ENCODE measurements at regions not wholly inside any gene's neighbourhood (a gene's known extent, or its start where the extent isn't known, plus 50 kb on each side); places are given as distances from the start of the nearest gene placed in this dataset.

DNA sequence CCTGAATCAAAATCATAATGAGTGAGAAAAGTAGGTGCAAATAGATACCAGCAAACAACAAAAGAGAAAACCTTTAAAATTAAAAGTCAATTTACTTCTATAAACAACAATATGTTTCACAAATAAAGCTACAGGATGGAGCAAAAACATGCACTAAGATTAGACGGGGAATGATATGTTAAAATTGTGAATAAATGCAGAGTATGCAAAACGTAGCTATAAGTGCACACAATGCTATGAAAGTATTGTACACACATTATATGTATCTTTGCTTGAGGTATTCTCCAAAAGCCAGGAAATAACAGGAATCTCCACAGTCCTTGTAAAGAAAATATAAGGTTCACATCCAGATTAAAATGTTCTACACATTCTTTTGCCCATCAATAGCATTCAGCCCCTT, 523.9 kb downstream of the EFNB2 start:
- intact Hi-C loops (cut with micrococcal nuclease): no loop called here
- Histone ChIP-seq H3K79me2 (ENCODE audit: low read length) (no peaks in the 10 kb centered on the region), H3K9me2 (replicated peaks; ENCODE audit: low read length) (no peaks in the 10 kb centered on the region), H3K4me3 (ENCODE audit: low read length) (no peak overlapping the region), H4K20me1 (ENCODE audit: low read length) (no peaks in the 10 kb centered on the region), H3K27ac (ENCODE audit: low read length) (no peak overlapping the region), H3K4me1 (ENCODE audit: insufficient read depth, low read length) (no peaks in the 10 kb centered on the region), H2AFZ (ENCODE audit: low read length) (no peak overlapping the region), H3K9me3 (ENCODE audit: low read length) (no peaks in the 10 kb centered on the region), H3F3A (ENCODE audit: low read length, unreplicated experiment) (no peaks in the 10 kb centered on the region), H3K27me3 (ENCODE audit: low read length) (no peaks in the 10 kb centered on the region), H3K4me2 (ENCODE audit: low read length) (no peak overlapping the region), H3K9ac (ENCODE audit: low read length) (no peak overlapping the region), H3K36me3 (ENCODE audit: low read depth, low read length) (no peaks in the 10 kb centered on the region)
- CTCF ChIA-PET: interaction anchor here (0.7 kb wide), 1 partner anchor 65 kb away, joined by 4 read pairs; no protein-coding TSS in a partner anchor
- BruUV-seq (replicated peaks): no TSS peak
- DNase-seq (no peak), ATAC-seq (no peak)
- POLR2A ChIA-PET (ENCODE audit: unreplicated experiment): no interaction called here
- TF ChIP-seq EZH2phosphoT487 (IDR thresholded peaks at IDR 0.05; ENCODE audit: borderline replicate concordance, low read length) (no peak), CTCF (conservative IDR thresholded peaks at IDR 0.05; ENCODE audit: low read depth, low read length) (no peak), EZH2 (IDR thresholded peaks at IDR 0.05; ENCODE audit: low read length, unreplicated experiment) (no peak)

- H3K4me2 ChIP-seq (ENCODE audit: low read length): no peak overlapping the region
- no peaks in the 10 kb centered on the region for H3K79me2 ChIP-seq (ENCODE audit: low read length)
- TF ChIP-seq CTCF (conservative IDR thresholded peaks at IDR 0.05; ENCODE audit: low read depth, low read length): no peak
- no peak for TF ChIP-seq EZH2 (IDR thresholded peaks at IDR 0.05; ENCODE audit: low read length, unreplicated experiment)
- TF ChIP-seq EZH2phosphoT487 (IDR thresholded peaks at IDR 0.05; ENCODE audit: borderline replicate concordance, low read length): no peak
- H3K9ac ChIP-seq (ENCODE audit: low read length): no peak overlapping the region
- no peak overlapping the region for H3K27ac ChIP-seq (ENCODE audit: low read length)
- H3K27me3 ChIP-seq (ENCODE audit: low read length): no peaks in the 10 kb centered on the region
- H2AFZ ChIP-seq (ENCODE audit: low read length): no peak overlapping the region
- H3K9me3 ChIP-seq (ENCODE audit: low read length): no peaks in the 10 kb centered on the region
- no peaks in the 10 kb centered on the region for H4K20me1 ChIP-seq (ENCODE audit: low read length)
- BruUV-seq (replicated peaks): no TSS peak
- H3K9me2 ChIP-seq (replicated peaks; ENCODE audit: low read length): no peaks in the 10 kb centered on the region
- H3F3A ChIP-seq (ENCODE audit: low read length, unreplicated experiment): no peaks in the 10 kb centered on the region
- DNase-seq (no peak), ATAC-seq (no peak)
- no peaks in the 10 kb centered on the region for H3K4me1 ChIP-seq (ENCODE audit: insufficient read depth, low read length)
- intact Hi-C loops (cut with micrococcal nuclease): no loop called here
- no peaks in the 10 kb centered on the region for H3K36me3 ChIP-seq (ENCODE audit: low read depth, low read length)
- ChIA-PET CTCF (no interaction called here), POLR2A (ENCODE audit: unreplicated experiment) (no interaction called here)
- H3K4me3 ChIP-seq (ENCODE audit: low read length): no peak overlapping the region
Measured at GRCh38 chr13:106010836-106011235, 524.6 kb downstream of the EFNB2 start.

DNA sequence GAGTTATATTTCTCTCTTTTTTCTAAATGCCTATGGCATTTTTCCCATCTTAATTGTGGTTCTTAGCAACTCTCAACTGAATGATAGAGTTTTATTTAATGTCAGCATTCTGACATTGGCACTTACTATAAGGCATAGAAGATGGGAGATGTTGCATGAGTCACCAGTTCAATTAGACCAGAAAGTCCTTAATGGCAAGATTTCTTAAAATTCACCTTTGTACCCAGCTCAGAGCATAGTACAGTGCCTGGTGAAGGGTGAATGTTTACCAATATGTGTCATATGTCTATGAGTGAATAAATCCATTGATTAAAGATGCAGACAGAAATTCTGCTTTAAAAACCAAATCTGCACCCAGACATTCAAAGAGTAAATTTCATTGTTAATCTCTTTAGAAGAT, 526.9 kb downstream of the EFNB2 start:
- Histone ChIP-seq H2AFZ (ENCODE audit: low read length) (no peak overlapping the region), H3K79me2 (ENCODE audit: low read length) (no peaks in the 10 kb centered on the region), H3K4me2 (ENCODE audit: low read length) (no peak overlapping the region), H3K9ac (ENCODE audit: low read length) (no peak overlapping the region), H3K9me2 (replicated peaks; ENCODE audit: low read length) (no peaks in the 10 kb centered on the region), H3K36me3 (ENCODE audit: low read depth, low read length) (no peaks in the 10 kb centered on the region), H3K27ac (ENCODE audit: low read length) (no peak overlapping the region), H3K27me3 (ENCODE audit: low read length) (no peaks in the 10 kb centered on the region), H3K4me1 (ENCODE audit: insufficient read depth, low read length) (no peaks in the 10 kb centered on the region), H4K20me1 (ENCODE audit: low read length) (no peaks in the 10 kb centered on the region), H3K9me3 (ENCODE audit: low read length) (no peaks in the 10 kb centered on the region), H3F3A (ENCODE audit: low read length, unreplicated experiment) (no peaks in the 10 kb centered on the region), H3K4me3 (ENCODE audit: low read length) (no peak overlapping the region)
- ChIA-PET CTCF (no interaction called here), POLR2A (ENCODE audit: unreplicated experiment) (no interaction called here)
- intact Hi-C loops (cut with micrococcal nuclease): no loop called here
- ATAC-seq (no peak), DNase-seq (no peak)
- TF ChIP-seq EZH2phosphoT487 (IDR thresholded peaks at IDR 0.05; ENCODE audit: borderline replicate concordance, low read length): no peak
- no peak for TF ChIP-seq CTCF (conservative IDR thresholded peaks at IDR 0.05; ENCODE audit: low read depth, low read length)
- TF ChIP-seq EZH2 (IDR thresholded peaks at IDR 0.05; ENCODE audit: low read length, unreplicated experiment): no peak
- no TSS peak for BruUV-seq (replicated peaks)
